ENCODE measurements at regions not wholly inside any gene's neighbourhood (a gene's known extent, or its start where the extent isn't known, plus 50 kb on each side); places are given as distances from the start of the nearest gene placed in this dataset.

GRCh38 chr6:109299265-109299607, 83.0 kb downstream of the CD164 start:
- Histone ChIP-seq H3K4me1 (peaks cover 8 to 55% of the 10 kb centered on the region in 2 donors), H3K9me3 (no peaks in the 10 kb centered on the region), H3K4me3 (no peak overlapping the region), H3K27ac (peak overlapping the region; percentile 79 to 80), H3K27me3 (no peaks in the 10 kb centered on the region), H3K36me3 (no peaks in the 10 kb centered on the region)
- no peak for TF ChIP-seq CTCF (IDR thresholded peaks at IDR 0.05)
- no peak for DNase-seq (ENCODE audit: low spot score in 2 of 2)
- intact Hi-C loops (cut with DNase I): loop anchor here (5.0 kb wide), 1 partner anchor 77 kb away; no protein-coding TSS in a partner anchor

- Histone ChIP-seq H3K36me3 (no peaks in the 10 kb centered on the region), H3K4me3 (no peak overlapping the region), H3K4me1 (peaks cover 8 to 50% of the 10 kb centered on the region in 2 donors), H3K9me3 (no peaks in the 10 kb centered on the region), H3K27ac (peak overlapping the region; percentile 79 to 80), H3K27me3 (no peaks in the 10 kb centered on the region)
- no peak for TF ChIP-seq CTCF (IDR thresholded peaks at IDR 0.05)
- no peak for DNase-seq (ENCODE audit: low spot score in 2 of 2)
- intact Hi-C loops (cut with DNase I): loop anchor here (5.0 kb wide), 1 partner anchor 76 kb away; no protein-coding TSS in a partner anchor
These were observed 83.5 kb downstream of the CD164 start for GRCh38 chr6:109298605-109299264.

- TF ChIP-seq CTCF (IDR thresholded peaks at IDR 0.05): no peak
- no peak overlapping the region for H3K4me3 ChIP-seq
- H3K9me3 ChIP-seq: no peaks in the 10 kb centered on the region
- H3K27me3 ChIP-seq: no peaks in the 10 kb centered on the region
- no peaks in the 10 kb centered on the region for H3K36me3 ChIP-seq
- H3K27ac ChIP-seq: peak overlapping the region; percentile 79 to 80
- DNase-seq (ENCODE audit: low spot score in 2 of 2): no peak
- H3K4me1 ChIP-seq: peaks cover 8 to 45% of the 10 kb centered on the region in 2 donors
- intact Hi-C loops (cut with DNase I): loop anchor here (5.0 kb wide), 1 partner anchor 75 kb away; no protein-coding TSS in a partner anchor
These were observed 84.7 kb downstream of the CD164 start for GRCh38 chr6:109297406-109298110.

GRCh38 chr6:109296971-109297372, 85.3 kb downstream of the CD164 start:
- no peaks in the 10 kb centered on the region for H3K9me3 ChIP-seq
- H3K4me1 ChIP-seq: peaks cover 8 to 42% of the 10 kb centered on the region in 2 donors
- no peak for TF ChIP-seq CTCF (IDR thresholded peaks at IDR 0.05)
- no peaks in the 10 kb centered on the region for H3K27me3 ChIP-seq
- H3K36me3 ChIP-seq: no peaks in the 10 kb centered on the region
- intact Hi-C loops (cut with DNase I): loop anchor here (5.0 kb wide), 1 partner anchor 75 kb away; no protein-coding TSS in a partner anchor
- H3K4me3 ChIP-seq: no peak overlapping the region
- H3K27ac ChIP-seq: peak overlapping the region; percentile 79 to 80
- no peak for DNase-seq (ENCODE audit: low spot score in 2 of 2)

- no peak overlapping the region for H3K4me3 ChIP-seq
- H3K36me3 ChIP-seq: no peaks in the 10 kb centered on the region
- H3K27me3 ChIP-seq: no peaks in the 10 kb centered on the region
- intact Hi-C loops (cut with DNase I): loop anchor here (5.0 kb wide), 1 partner anchor 74 kb away; no protein-coding TSS in a partner anchor
- DNase-seq (ENCODE audit: low spot score in 2 of 2): no peak
- H3K9me3 ChIP-seq: no peaks in the 10 kb centered on the region
- H3K4me1 ChIP-seq: peaks cover 8 to 36% of the 10 kb centered on the region in 2 donors
- TF ChIP-seq CTCF (IDR thresholded peaks at IDR 0.05): no peak
- H3K27ac ChIP-seq: peak overlapping the region; percentile 79 to 80
These were observed 85.8 kb downstream of the CD164 start for GRCh38 chr6:109296452-109296851.

Measured in ascending aorta (tissue), 2 donors.